GM21515 (cell line): ENCODE measurements at regions not wholly inside any gene's neighbourhood (a gene's known extent, or its start where the extent isn't known, plus 50 kb on each side); places are given as distances from the start of the nearest gene placed in this dataset.
"Not testable (repeated sequence)": the region's sequence is repeated elsewhere in the genome, so short reads cannot be mapped to it uniquely, and the experiment has no call there.

Experiments used
- ATAC-seq: cut with Tn5 transposase; IDR thresholded peaks from one replicate; pipeline ENCODE4 v1.9.1; 2021; ENCODE audit not compliant: unreplicated experiment

DNA sequence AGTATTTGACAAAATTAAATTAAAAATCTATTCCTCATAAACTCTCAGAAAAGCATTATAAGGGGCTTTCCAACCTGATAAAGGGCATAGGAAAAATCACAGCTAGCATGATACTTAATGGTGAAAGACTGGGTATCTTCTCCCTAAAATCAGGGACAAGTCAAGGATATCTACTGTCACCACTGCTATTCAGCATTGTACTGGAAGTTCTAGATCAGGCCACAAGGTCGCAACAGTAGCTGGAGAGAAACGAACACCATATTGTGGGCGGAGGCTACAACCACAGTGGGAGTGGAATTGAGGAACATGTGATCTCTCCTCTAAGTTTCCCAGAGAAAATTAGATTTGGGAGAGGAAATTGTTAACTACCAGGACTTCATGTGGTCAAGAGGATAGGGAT is 70.0 kb upstream of the NAMPT start:
- no peak for ATAC-seq

DNA sequence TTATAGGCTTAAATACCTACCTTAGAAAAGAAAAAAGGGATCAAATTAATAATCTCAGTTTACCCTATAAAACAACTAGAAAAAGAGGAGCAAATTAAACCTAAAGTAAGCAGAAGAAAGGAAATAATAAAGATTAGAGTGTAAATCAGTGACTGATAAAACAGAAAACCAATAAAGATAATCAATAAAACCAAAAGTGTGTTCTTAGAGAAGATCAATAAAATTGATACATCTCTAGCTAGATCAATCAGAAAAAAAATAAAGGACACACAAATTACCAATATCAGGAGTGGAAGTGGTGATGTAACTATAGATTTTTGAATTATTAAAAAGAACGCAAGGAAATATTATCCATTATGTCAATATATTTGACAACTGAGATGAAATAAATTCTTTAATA is 69.2 kb upstream of the NAMPT start:
- no peak for ATAC-seq

DNA sequence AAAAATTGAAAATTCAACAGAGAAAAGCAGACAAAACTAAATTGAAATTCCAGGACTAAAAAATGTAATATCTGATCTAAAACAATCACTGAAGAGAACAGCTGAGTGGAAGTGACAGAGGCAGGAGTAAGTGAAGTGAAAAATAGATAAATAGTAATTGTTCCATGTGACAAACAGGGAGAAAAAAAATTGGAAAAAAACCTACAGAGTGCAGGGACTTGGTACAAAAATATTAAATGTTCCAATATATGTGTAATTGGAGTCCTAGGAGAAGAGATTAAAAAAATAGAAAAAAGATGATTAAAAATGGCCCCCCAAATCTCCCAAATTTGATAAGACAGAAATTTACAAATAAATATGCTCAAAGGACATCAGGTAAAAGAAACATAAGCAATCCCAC is 63.4 kb upstream of the NAMPT start:
- ATAC-seq, result no peak

DNA sequence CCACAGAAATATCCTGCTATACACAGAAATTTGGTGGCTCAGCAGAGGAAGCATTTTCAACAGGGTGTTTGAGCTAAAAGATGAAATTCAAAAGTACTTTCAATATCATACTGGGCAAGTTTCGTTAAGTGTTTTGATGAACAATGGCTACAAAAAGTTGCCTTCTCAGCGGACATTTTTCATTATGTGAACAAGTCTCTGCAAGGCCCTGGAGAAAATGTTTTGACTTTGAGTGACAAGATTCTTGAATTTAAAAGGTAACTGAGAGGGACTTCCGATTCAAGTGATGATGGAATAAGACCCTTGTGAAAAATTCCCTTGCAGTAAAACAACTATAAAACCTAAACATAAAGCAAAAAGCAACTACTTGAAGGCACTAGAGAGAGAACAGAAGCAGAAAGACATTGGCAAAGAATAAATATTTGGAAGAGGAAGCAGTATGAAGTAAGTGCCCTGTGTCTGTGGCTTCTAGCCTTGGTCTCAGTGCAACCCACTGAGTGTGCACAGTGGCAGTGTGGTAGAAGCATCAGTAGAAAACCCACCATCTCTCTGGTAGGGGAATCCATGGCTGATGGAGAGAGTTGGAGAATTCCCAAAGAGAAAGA is 62.5 kb upstream of the NAMPT start:
- ATAC-seq, result no peak

DNA sequence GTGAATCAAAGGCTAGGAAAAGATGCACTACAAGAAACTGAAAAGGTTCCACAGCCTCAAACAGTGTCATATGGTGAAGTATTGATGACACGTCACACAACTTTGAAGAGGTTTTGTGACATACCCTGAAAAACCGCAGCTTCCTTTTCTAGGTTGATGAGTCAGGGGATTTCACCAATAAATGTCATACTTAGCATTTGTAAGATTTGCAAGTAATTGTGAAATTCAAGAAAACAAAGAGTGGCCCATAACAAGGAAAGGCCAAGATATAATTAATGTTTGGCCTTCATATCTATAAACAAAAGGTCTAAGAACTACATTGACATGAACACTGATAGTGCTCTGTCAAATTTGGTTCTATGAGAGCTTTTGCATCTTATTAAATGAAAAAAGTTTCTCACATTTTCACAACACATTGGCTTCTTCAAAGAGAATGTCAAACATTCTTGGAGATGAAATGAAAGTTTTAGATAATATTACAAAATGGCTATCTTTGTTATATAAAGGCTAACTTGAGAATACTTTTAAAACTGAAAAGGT is 62.0 kb upstream of the NAMPT start:
- ATAC-seq, result peak; percentile 89

DNA sequence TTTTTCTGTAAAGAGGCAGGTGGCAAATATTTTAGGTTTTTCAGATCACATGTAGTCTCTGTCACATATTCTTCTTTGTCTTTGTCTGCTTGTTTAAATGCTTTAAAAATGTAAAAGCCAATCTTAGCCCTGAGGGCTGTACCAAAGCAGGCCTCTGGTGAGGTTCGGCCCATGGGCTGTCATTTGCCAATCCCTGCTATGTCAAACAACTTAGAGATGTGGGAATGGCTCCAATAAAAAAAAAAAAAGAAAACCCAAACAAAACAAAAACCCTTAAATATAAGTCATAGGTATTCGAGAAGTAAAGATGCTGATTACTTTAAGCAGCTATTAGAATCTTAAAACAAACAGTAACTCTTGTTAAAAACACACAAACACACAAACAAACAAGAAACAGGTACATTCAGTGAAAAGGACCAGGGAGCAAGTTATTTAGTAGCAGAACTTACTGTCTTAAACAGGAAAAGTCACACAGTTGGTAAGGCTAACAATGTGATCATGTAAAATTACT is 61.4 kb upstream of the NAMPT start:
- no peak for ATAC-seq

DNA sequence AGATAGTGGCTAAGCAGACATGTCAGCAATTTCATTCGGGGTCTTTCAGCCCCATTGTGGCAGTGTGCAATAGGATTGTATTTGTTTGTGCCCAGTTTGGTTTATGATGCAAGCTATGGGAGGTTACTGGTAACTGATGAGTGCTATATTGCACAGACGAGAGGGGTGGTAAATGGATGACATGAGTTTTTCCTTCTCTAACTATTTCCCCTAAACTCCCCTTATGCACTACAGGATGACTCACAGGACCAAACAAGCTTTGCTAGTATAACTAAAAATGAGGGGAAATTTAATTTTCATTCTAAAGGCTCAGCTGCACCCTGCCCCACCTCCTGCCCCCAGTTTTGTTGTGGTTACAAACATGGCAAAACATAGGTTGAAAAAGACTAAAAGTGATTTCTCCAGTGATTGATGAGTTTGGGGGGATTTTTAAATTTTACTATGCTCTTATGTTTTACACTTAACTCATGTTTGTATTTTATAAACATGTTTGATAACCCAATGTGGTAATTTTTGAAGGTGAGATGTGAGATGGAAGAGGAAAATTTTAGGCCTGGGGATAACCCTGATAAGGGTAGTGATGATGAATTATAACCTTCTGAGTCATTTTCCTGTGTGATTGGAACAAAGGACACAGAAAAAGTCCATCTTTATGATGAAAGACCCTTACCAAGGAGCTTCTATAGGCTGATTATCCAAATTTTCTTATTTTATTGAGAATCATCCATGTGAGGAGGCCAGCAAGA is 60.8 kb upstream of the NAMPT start:
- ATAC-seq, result no peak

DNA sequence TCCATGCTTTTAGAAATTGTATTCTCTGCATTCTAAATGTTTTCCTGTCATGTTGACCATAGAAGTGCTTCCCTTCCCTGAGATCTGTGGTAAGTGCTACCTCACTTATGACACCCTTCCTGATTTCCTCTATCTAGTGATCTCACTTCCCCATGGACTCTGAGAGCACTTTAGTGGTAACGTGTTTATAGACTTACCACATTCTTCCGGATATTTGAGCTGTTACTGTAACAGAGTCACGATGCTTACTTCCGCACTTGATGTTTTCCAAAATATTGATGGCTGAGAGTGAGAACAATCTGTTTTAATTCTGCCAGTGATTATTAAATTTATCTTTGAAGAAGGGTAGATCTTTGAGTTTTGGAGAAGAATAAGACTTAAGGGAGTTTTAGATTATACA is 60.1 kb upstream of the NAMPT start:
- no peak for ATAC-seq

DNA sequence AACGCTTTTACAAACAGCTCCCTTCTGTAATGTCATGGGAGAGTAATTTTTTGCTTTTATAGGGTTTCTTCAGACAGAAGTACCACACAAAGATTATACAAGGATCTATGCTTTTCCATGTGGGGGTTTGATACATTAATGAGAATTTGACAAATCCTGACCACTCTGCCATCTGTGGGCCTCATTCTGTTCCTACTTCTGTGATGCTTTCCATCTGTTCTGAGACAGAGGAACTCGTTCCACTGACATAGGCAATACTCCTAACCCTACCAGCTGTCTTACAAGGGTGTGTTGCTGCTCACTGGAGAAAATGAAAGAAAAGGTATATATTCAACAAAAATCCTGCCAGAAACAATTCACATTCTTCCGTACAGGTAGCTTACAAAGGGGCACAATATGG is 59.4 kb upstream of the NAMPT start:
- no peak for ATAC-seq

DNA sequence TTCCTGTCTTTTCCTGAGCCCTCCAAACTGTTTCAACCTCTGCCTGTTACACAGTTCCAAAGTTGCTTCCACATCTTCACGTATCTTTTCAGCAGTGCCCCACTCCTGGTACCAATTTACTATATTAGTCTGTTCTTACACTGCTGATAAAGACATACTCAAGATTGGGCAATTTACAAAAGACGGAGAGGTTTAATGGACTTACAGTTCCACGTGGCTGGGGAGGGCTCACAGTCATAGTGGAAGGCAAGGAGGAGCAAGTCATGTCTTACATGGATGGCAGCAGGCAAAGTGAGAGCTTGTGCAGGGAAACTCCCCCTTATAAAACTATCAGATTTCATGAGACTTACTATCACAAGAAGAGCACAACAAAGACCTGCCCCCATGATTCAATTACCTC is 57.3 kb upstream of the NAMPT start:
- ATAC-seq, result not testable (repeated sequence)

DNA sequence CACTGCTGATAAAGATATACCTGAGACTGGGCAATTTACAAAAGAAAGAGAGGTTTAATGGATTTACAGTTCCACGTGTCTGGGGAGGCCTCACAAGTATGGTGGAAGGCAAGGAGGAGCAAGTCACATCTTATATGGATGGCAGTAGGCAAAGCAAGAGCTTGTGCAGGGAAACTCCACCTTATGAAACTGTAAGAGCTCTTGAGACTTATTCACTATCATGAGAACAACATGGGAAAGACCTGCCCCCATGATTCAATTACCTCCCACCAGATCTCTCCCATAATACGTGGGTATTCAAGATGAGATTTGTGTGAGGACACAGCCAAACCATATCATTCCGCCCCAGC is 55.4 kb upstream of the NAMPT start:
- not testable (repeated sequence) for ATAC-seq

DNA sequence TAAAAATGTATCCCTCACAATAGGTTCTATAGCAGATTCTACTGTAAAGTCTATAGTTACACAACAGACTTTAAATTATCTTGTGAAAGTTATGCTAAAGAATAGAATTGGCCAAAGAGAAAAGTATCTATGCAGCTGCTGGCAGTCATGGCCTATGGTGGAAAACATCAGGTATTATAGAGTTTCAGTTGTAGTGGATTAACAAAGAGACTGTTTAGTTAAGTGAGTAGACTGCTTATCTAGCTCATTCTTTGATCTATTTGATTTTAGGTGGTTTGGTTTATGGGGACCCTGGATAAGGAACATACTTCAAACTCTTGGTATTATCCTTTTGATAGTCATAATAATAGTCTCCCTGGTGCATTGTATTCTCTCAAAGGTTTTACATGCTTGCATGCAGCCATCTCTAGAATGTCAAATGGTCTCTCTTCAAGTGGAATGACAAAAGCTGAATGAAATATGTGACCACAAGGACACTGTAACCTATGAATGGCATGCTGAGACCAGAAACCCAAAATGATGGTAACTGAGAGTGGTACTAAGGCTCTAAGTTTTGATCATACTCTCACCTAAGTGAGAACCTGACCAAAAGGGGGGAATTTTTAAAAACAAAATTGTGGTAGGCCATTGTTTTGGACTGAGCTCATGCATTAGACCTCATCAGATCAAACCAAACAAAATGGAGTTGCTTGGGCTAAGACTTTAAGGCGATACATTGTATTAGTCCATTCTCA is 54.9 kb upstream of the NAMPT start:
- ATAC-seq, result no peak

DNA sequence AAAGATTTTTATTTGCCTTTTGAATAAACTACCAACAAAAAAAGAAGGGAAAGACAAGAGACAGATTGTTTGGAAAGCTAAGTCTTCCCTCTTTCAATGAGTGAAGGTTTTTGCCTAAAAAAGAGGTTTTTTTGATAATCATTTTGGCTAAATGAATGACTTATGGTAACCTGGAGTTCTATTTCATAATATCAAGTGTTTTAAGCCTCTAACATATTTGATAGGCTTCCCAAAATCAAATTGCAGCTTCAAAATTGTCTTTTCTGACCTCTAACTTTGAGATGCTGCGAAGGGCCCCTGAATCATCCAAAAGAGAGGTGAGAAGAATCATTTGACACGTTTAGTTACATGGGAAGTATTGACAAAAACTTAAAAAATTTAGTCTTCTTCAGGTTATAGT is 53.0 kb upstream of the NAMPT start:
- ATAC-seq, result no peak

DNA sequence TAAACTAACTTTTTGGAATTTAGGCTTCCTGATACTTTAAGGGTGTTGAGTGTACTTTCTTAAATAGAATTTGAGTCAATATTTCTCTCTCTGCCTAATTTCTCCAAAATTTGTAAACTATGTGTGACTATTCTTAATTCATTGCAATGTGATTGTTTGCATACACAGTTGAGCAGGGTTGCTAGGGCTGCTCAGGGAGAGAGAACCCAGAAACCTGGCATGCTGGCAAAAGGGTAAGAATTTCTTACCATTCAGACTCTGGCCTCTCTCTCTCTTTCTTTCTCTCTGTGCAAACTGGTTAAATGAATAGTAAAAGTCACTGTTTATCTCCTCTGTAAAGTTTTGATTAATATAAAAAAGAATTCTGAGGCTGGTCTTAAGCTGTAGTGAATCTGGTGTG is 51.0 kb upstream of the NAMPT start:
- no peak for ATAC-seq
